Thyroid gland (tissue), 4 donors: ENCODE measurements at regions not wholly inside any gene's neighbourhood (a gene's known extent, or its start where the extent isn't known, plus 50 kb on each side); places are given as distances from the start of the nearest gene placed in this dataset.
"Not testable (repeated sequence)": the region's sequence is repeated elsewhere in the genome, so short reads cannot be mapped to it uniquely, and the experiment has no call there.

Experiments
- POLR2A ChIP-seq, 2 donors: fragments of 450-650 bp; IDR thresholded peaks; one replicate each; pipeline ENCODE4 v1.6.1; 2017; ENCODE audit warnings: antibody characterized with exemption in 2 of 2, mild to moderate bottlenecking in 2 of 2, moderate library complexity in 1 of 2
- TF ChIP-seq, protein P1 (sequence below), 6 experiments: fragments of 200-600 bp in 3 of 6; fragments of 450-650 bp in 3 of 6; sonication (generic) in 3 of 6; IDR thresholded peaks; one replicate each; pipeline ENCODE4 v1.5.1; 2016 to 2019; ENCODE audit warnings: antibody characterized with exemption in 6 of 6, mild to moderate bottlenecking in 2 of 6, inconsistent platforms in 1 of 6, moderate library complexity in 1 of 6

DNA sequence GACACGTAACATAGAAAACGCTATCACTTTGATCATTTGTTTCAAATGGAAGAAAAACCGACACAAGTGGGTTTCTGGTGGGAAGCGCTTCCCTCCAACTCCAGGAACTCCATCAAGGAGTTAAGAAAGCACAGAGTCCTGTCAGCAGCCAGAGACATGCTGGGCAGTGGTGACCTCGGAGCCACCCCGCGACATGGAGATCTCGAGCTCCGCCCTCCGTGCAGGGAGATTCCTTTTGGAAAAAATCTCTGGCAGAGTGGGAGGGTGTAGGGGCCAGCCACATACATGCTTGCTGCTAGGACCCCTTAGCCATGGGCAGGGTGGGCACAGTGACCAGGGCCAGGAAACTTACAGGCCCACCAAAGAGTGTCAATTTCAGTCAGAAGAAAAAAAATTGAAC is 138.9 kb downstream of the GPCPD1 start:
- TF ChIP-seq, protein P1, sequence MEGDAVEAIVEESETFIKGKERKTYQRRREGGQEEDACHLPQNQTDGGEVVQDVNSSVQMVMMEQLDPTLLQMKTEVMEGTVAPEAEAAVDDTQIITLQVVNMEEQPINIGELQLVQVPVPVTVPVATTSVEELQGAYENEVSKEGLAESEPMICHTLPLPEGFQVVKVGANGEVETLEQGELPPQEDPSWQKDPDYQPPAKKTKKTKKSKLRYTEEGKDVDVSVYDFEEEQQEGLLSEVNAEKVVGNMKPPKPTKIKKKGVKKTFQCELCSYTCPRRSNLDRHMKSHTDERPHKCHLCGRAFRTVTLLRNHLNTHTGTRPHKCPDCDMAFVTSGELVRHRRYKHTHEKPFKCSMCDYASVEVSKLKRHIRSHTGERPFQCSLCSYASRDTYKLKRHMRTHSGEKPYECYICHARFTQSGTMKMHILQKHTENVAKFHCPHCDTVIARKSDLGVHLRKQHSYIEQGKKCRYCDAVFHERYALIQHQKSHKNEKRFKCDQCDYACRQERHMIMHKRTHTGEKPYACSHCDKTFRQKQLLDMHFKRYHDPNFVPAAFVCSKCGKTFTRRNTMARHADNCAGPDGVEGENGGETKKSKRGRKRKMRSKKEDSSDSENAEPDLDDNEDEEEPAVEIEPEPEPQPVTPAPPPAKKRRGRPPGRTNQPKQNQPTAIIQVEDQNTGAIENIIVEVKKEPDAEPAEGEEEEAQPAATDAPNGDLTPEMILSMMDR (IDR thresholded peaks at IDR 0.05), result not testable (repeated sequence)
- TF ChIP-seq POLR2A (IDR thresholded peaks at IDR 0.05), result not testable (repeated sequence)
